ENCODE measurements at regions not wholly inside any gene's neighbourhood (a gene's known extent, or its start where the extent isn't known, plus 50 kb on each side); places are given as distances from the start of the nearest gene placed in this dataset.

- no peak for DNase-seq
- Histone ChIP-seq H3K27ac (no peak overlapping the region), H3K36me3 (no peaks in the 10 kb centered on the region), H3K9me3 (no peaks in the 10 kb centered on the region), H3K4me1 (no peaks in the 10 kb centered on the region), H3K4me3 (no peak overlapping the region), H3K27me3 (no peaks in the 10 kb centered on the region)
- no peak for FAIRE-seq
- ATAC-seq, result no peak
- WGBS, 2 donors, result 36 to 49% methylated on average over 2 of the region's 2 CpGs
- TF ChIP-seq CTCF (IDR thresholded peaks at IDR 0.05), result no peak
- intact Hi-C loops (cut with DNase I), result no loop called here
Observed at GRCh38 chr15:97077975-97078374, 747.5 kb downstream of the NR2F2 start.

- DNase-seq (no peak), FAIRE-seq (no peak), ATAC-seq (no peak)
- TF ChIP-seq CTCF (IDR thresholded peaks at IDR 0.05), result no peak
- no peaks in the 10 kb centered on the region for H3K9me3 ChIP-seq
- no peaks in the 10 kb centered on the region for H3K4me1 ChIP-seq
- 14% methylated on average over 6 of the region's 6 CpGs for WGBS, 2 donors
- intact Hi-C loops (cut with DNase I), result no loop called here
- peaks cover 0 to 3% (median 0%) of the 10 kb centered on the region in 4 donors for H3K27me3 ChIP-seq
- H3K4me3 ChIP-seq, result no peak overlapping the region
- no peaks in the 10 kb centered on the region for H3K36me3 ChIP-seq
- H3K27ac ChIP-seq, result no peak overlapping the region
Observed at GRCh38 chr15:97078591-97078990, 748.1 kb downstream of the NR2F2 start.

GRCh38 chr15:97081666-97082226 lies 751.2 kb downstream of the NR2F2 start:
- ATAC-seq (no peak), FAIRE-seq (no peak), DNase-seq (no peak)
- Histone ChIP-seq H3K36me3 (no peaks in the 10 kb centered on the region), H3K27ac (no peak overlapping the region), H3K27me3 (peaks cover 0 to 9% (median 2%) of the 10 kb centered on the region in 4 donors), H3K4me3 (no peak overlapping the region), H3K4me1 (no peaks in the 10 kb centered on the region), H3K9me3 (no peaks in the 10 kb centered on the region)
- TF ChIP-seq CTCF (IDR thresholded peaks at IDR 0.05), result no peak
- WGBS, 2 donors, result 61 to 70% methylated on average over 6 of the region's 6 CpGs
- intact Hi-C loops (cut with DNase I), result no loop called here

- no peak for TF ChIP-seq CTCF (IDR thresholded peaks at IDR 0.05)
- ATAC-seq, result no peak
Observed at GRCh38 chr15:97082830-97083229, 752.3 kb downstream of the NR2F2 start.

GRCh38 chr15:97084650-97085049 lies 754.1 kb downstream of the NR2F2 start:
- intact Hi-C loops (cut with DNase I), result no loop called here
- H3K27ac ChIP-seq, result no peak overlapping the region
- no peak for FAIRE-seq

More at GRCh38 chr15:97082830-97083229, 752.3 kb downstream of the NR2F2 start:
- Histone ChIP-seq H3K4me3 (no peak overlapping the region), H3K27me3 (peaks cover 0 to 9% (median 2%) of the 10 kb centered on the region in 4 donors), H3K27ac (no peak overlapping the region), H3K4me1 (no peaks in the 10 kb centered on the region), H3K9me3 (no peaks in the 10 kb centered on the region), H3K36me3 (no peaks in the 10 kb centered on the region)
- DNase-seq (no peak), FAIRE-seq (no peak)
- intact Hi-C loops (cut with DNase I), result no loop called here
- 69 to 78% methylated on average over 9 of the region's 9 CpGs for WGBS, 2 donors

More at GRCh38 chr15:97084650-97085049, 754.1 kb downstream of the NR2F2 start:
- Histone ChIP-seq H3K9me3 (no peaks in the 10 kb centered on the region), H3K36me3 (no peaks in the 10 kb centered on the region), H3K4me1 (no peaks in the 10 kb centered on the region), H3K27me3 (peaks cover 0 to 9% (median 2%) of the 10 kb centered on the region in 4 donors), H3K4me3 (no peak overlapping the region)
- TF ChIP-seq CTCF (IDR thresholded peaks at IDR 0.05), result no peak
- DNase-seq (no peak), ATAC-seq (peak in 1 of 4 donors; percentile 19)
- WGBS, 2 donors, result 50 to 56% methylated on average over 2 of the region's 2 CpGs
